Mesendoderm (in vitro differentiated cells): ENCODE measurements at regions not wholly inside any gene's neighbourhood (a gene's known extent, or its start where the extent isn't known, plus 50 kb on each side); places are given as distances from the start of the nearest gene placed in this dataset.

Source experiments
- DNase-seq: peaks from one replicate; pipeline ENCODE4 v3.0.0; 2013
- H2AK5ac ChIP-seq: 2 replicates; pipeline ENCODE4 v1.6.1; 2013; ENCODE audit warnings: low read length, inconsistent platforms
- H2BK120ac ChIP-seq: 2 replicates; pipeline ENCODE4 v1.6.1; 2013; ENCODE audit warnings: low read depth, mild to moderate bottlenecking, low read length, moderate library complexity, mixed read lengths
- H2BK15ac ChIP-seq: replicated peaks from 2 replicates; pipeline ENCODE4 v1.6.1; 2013; ENCODE audit warnings: low read depth, mild to moderate bottlenecking, moderate library complexity
- H2BK5ac ChIP-seq: 2 replicates; pipeline ENCODE4 v1.6.1; 2013; ENCODE audit warnings: low read length, inconsistent platforms
- H3K18ac ChIP-seq: 2 replicates; pipeline ENCODE4 v1.6.1; 2013; ENCODE audit warnings: mild to moderate bottlenecking, low read length, mixed read lengths
- H3K23ac ChIP-seq: one replicate; pipeline ENCODE4 v1.6.1; 2013; ENCODE audit warnings: low read length
- H3K27ac ChIP-seq: 2 replicates; pipeline ENCODE4 v1.5.1; 2013; ENCODE audit warnings: low read depth, mild to moderate bottlenecking, inconsistent platforms, low read length, moderate library complexity
- H3K27me3 ChIP-seq: 2 replicates; pipeline ENCODE4 v1.6.1; 2013; ENCODE audit warnings: low read length, control low read depth, mild to moderate bottlenecking, inconsistent platforms; ENCODE audit not compliant: insufficient read depth, poor library complexity
- H3K36me3 ChIP-seq: 2 replicates; pipeline ENCODE4 v1.6.1; 2013; ENCODE audit warnings: low read length, inconsistent platforms; ENCODE audit not compliant: control insufficient read depth, insufficient read depth
- H3K4ac ChIP-seq: one replicate; pipeline ENCODE4 v1.6.1; 2013; ENCODE audit warnings: low read depth, mild to moderate bottlenecking, low read length, moderate library complexity
- H3K4me1 ChIP-seq: 2 replicates; pipeline ENCODE4 v1.6.1; 2013; ENCODE audit warnings: low read depth, low read length, inconsistent platforms; ENCODE audit not compliant: control insufficient read depth
- H3K4me2 ChIP-seq: 2 replicates; pipeline ENCODE4 v1.6.1; 2013; ENCODE audit warnings: low read length
- H3K4me3 ChIP-seq: 2 replicates; pipeline ENCODE4 v1.5.1; 2013; ENCODE audit warnings: mild to moderate bottlenecking, low read length
- H3K56ac ChIP-seq: one replicate; pipeline ENCODE4 v1.6.1; 2013; ENCODE audit warnings: low read length
- H3K79me1 ChIP-seq: 2 replicates; pipeline ENCODE4 v1.6.1; 2013; ENCODE audit warnings: low read length, inconsistent platforms
- H3K79me2 ChIP-seq: 2 replicates; pipeline ENCODE4 v1.6.1; 2013; ENCODE audit warnings: mild to moderate bottlenecking, low read length; ENCODE audit not compliant: control insufficient read depth, insufficient read depth
- H3K9ac ChIP-seq: 2 replicates; pipeline ENCODE4 v1.6.1; 2013; ENCODE audit warnings: low read length, inconsistent platforms
- H4K5ac ChIP-seq: one replicate; pipeline ENCODE4 v1.6.1; 2013; ENCODE audit warnings: low read length
- H4K8ac ChIP-seq: one replicate; pipeline ENCODE4 v1.6.1; 2013; ENCODE audit warnings: low read depth, mild to moderate bottlenecking, control low read depth, low read length, moderate library complexity
- WGBS: extraction: QIAGEN DNeasy Blood & Tissue Kit; methylation state at CpG from one replicate; pipeline ENCODE4 v1.1.7; 2013; ENCODE audit warnings: low lambda C conversion rate, missing lambda C conversion rate; ENCODE audit not compliant: insufficient coverage; ENCODE audit errors: extremely low coverage; 5-methylcytosine and 5-hydroxymethylcytosine counted together

DNA sequence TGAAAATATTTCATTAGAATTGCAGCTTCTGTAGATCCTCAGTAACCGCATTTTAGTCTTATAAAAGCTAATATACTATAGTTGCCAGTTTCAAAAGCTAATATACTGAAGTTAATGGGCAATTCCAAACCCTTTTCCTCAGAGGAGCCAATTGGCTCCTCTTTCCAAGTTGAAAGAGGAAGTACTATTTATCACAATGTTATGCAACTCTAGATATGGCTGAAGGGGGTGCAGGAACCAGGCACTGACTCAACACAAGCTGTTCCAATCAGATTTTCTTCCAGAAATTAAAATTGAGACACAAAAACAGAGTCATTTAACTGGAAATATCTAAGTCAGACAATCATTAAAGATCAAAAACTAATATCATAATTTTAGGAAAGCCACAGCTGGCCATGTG lies 258.9 kb downstream of the PCDH20 start:
- Histone ChIP-seq H3K9ac (no peak overlapping the region), H3K4me2 (no peak overlapping the region), H3K4me1 (no peaks in the 10 kb centered on the region), H2BK120ac (no peak overlapping the region), H3K79me2 (no peaks in the 10 kb centered on the region), H3K79me1 (no peaks in the 10 kb centered on the region), H2AK5ac (no peak overlapping the region), H3K4me3 (no peak overlapping the region), H4K8ac (no peak overlapping the region), H3K36me3 (no peaks in the 10 kb centered on the region), H3K27ac (no peak overlapping the region), H4K5ac (no peak overlapping the region), H3K27me3 (no peaks in the 10 kb centered on the region), H2BK15ac (no peak overlapping the region), H3K23ac (no peak overlapping the region), H3K18ac (no peak overlapping the region), H3K56ac (no peak overlapping the region), H2BK5ac (no peak overlapping the region), H3K4ac (no peak overlapping the region)
- no peak for DNase-seq
- no CpG with 5 or more reads among the region's 1 CpG for WGBS

GRCh38 chr13:61151062-61151461 lies 264.6 kb downstream of the PCDH20 start:
- Histone ChIP-seq H3K27ac (no peak overlapping the region), H2BK120ac (no peak overlapping the region), H3K9ac (no peak overlapping the region), H3K4me3 (no peak overlapping the region), H2BK5ac (no peak overlapping the region), H3K79me1 (no peaks in the 10 kb centered on the region), H3K4me1 (no peaks in the 10 kb centered on the region), H3K18ac (no peak overlapping the region), H3K27me3 (no peaks in the 10 kb centered on the region), H3K56ac (no peak overlapping the region), H2BK15ac (no peak overlapping the region), H3K23ac (no peak overlapping the region), H3K36me3 (no peaks in the 10 kb centered on the region), H3K79me2 (no peaks in the 10 kb centered on the region), H2AK5ac (no peak overlapping the region), H4K8ac (no peak overlapping the region), H3K4ac (no peak overlapping the region), H3K4me2 (no peak overlapping the region), H4K5ac (no peak overlapping the region)
- DNase-seq, result no peak

- Histone ChIP-seq H3K79me1 (no peaks in the 10 kb centered on the region), H2AK5ac (no peak overlapping the region), H3K27me3 (no peaks in the 10 kb centered on the region), H4K8ac (no peak overlapping the region), H3K4me1 (no peaks in the 10 kb centered on the region), H2BK5ac (no peak overlapping the region), H2BK120ac (no peak overlapping the region), H3K23ac (no peak overlapping the region), H3K4ac (no peak overlapping the region), H3K4me3 (no peak overlapping the region), H3K27ac (no peak overlapping the region), H3K79me2 (no peaks in the 10 kb centered on the region), H3K56ac (no peak overlapping the region), H2BK15ac (no peak overlapping the region), H3K36me3 (no peaks in the 10 kb centered on the region), H3K18ac (no peak overlapping the region), H3K4me2 (no peak overlapping the region), H4K5ac (no peak overlapping the region), H3K9ac (no peak overlapping the region)
- DNase-seq, result no peak
These were observed 266.3 kb downstream of the PCDH20 start for GRCh38 chr13:61149331-61149730.

DNA sequence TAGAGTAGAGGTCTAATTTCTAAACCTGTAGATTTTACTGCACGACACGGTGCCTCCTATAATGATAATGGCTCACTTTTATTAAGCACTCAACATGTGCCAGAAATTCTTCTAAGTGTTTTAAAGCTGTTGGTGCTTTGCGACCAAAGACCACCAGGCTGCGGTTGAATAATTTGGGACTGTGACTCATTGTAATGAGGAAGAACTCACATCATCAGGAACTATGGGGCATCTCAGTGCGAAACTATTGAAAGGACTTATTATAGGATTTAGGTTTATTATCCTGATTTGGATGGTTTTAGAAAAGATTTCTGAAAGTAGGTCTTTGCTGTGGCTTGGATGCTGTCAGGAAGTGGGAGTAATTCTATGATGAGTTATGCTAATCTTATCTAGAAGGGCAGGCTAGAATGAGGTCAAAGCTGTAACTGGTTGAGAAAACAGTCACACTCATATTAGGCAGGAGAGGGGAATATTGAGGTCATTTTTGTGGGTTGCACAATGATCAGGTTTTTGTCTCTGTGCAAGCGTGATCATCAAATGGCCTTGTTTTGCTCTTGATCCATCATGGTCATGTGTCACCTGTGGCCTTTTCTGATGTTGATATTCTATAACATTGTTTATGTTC lies 266.8 kb downstream of the PCDH20 start:
- Histone ChIP-seq H3K27ac (no peak overlapping the region), H3K79me2 (no peaks in the 10 kb centered on the region)

DNA sequence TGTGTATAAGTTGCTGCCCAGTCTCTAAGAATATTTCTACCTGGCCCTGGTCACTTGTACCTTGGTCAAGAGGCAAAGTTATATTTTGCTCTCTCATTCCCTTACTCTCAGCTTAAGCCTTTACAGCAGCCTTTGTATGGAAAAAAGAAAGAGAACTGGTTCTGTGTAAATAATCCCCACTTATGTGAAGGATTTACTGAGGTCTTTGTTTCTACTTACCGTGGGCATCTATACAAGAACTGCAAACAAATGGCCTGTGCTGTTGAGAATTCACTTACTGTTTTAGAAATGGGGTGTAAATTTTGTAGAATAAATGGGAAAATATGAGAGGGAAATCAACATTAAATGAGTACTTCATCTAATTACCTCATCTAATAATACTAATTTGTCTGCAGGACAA lies 267.4 kb downstream of the PCDH20 start:
- Histone ChIP-seq H3K79me2 (no peaks in the 10 kb centered on the region), H3K27ac (no peak overlapping the region), H3K23ac (no peak overlapping the region)

More for the DNA sequence above, 266.8 kb downstream of the PCDH20 start:
- Histone ChIP-seq H3K9ac (no peak overlapping the region), H3K36me3 (no peaks in the 10 kb centered on the region), H3K23ac (no peak overlapping the region), H3K18ac (no peak overlapping the region), H3K4me2 (no peak overlapping the region), H2BK15ac (no peak overlapping the region), H3K4ac (no peak overlapping the region), H4K5ac (no peak overlapping the region), H2AK5ac (no peak overlapping the region), H2BK120ac (no peak overlapping the region), H3K27me3 (no peaks in the 10 kb centered on the region), H3K56ac (no peak overlapping the region), H2BK5ac (no peak overlapping the region), H3K4me1 (no peaks in the 10 kb centered on the region), H4K8ac (no peak overlapping the region), H3K4me3 (no peak overlapping the region), H3K79me1 (no peaks in the 10 kb centered on the region)
- no peak for DNase-seq
- no CpG with 5 or more reads among the region's 6 CpGs for WGBS

DNA sequence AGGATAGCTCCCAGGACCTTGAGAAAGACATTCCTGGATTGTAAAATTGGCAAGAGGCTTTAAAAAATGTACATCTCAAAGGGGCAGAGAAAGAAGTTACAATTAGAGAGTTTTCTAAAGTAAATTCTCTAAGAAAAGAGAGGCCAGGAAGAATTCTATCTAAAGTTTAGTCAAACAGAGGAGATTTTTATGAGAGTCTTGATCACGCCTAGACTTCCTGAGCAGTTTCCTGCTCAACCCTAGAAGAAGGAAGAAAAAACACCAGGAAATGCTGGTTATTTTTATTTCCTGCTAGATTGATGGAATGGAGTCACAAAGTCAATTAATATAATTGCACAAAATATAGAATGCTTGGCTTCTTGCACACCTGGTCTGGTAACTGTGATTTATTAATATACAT lies 269.1 kb downstream of the PCDH20 start:
- no peaks in the 10 kb centered on the region for H3K79me1 ChIP-seq
- no peak for DNase-seq
- H4K5ac ChIP-seq, result no peak overlapping the region
- no peak overlapping the region for H2AK5ac ChIP-seq
- no peaks in the 10 kb centered on the region for H3K36me3 ChIP-seq
- no peaks in the 10 kb centered on the region for H3K79me2 ChIP-seq
- no peak overlapping the region for H3K56ac ChIP-seq
- no peak overlapping the region for H3K23ac ChIP-seq
- no peaks in the 10 kb centered on the region for H3K27me3 ChIP-seq
- H4K8ac ChIP-seq, result no peak overlapping the region
- no peak overlapping the region for H2BK120ac ChIP-seq
- no peak overlapping the region for H3K4me2 ChIP-seq
- H3K4ac ChIP-seq, result no peak overlapping the region
- H3K9ac ChIP-seq, result no peak overlapping the region
- no peak overlapping the region for H2BK15ac ChIP-seq
- no peak overlapping the region for H3K4me3 ChIP-seq
- WGBS, result no CpG with 5 or more reads among the region's 1 CpG
- no peak overlapping the region for H3K27ac ChIP-seq
- no peak overlapping the region for H2BK5ac ChIP-seq
- no peak overlapping the region for H3K18ac ChIP-seq
- H3K4me1 ChIP-seq, result no peaks in the 10 kb centered on the region

More for the DNA sequence above, 267.4 kb downstream of the PCDH20 start:
- Histone ChIP-seq H3K4me2 (no peak overlapping the region), H3K27me3 (no peaks in the 10 kb centered on the region), H3K79me1 (no peaks in the 10 kb centered on the region), H3K36me3 (no peaks in the 10 kb centered on the region), H2BK5ac (no peak overlapping the region), H2BK15ac (no peak overlapping the region), H3K4me3 (no peak overlapping the region), H3K18ac (no peak overlapping the region), H2BK120ac (no peak overlapping the region), H4K5ac (no peak overlapping the region), H4K8ac (no peak overlapping the region), H3K9ac (no peak overlapping the region), H3K56ac (no peak overlapping the region), H3K4me1 (no peaks in the 10 kb centered on the region), H2AK5ac (no peak overlapping the region), H3K4ac (no peak overlapping the region)
- DNase-seq, result peak; percentile 26
- no CpG with 5 or more reads among the region's 1 CpG for whole genome bisulfite sequencing
